HCT116 (cell line): ENCODE measurements at regions not wholly inside any gene's neighbourhood (a gene's known extent, or its start where the extent isn't known, plus 50 kb on each side); places are given as distances from the start of the nearest gene placed in this dataset.

Experiments used
- ATAC-seq: fragments of 200-7000 bp; cut with Tn5 transposase; 2 replicates; pipeline ENCODE4 v1.9.1; 2020; ENCODE audit warnings: mild to moderate bottlenecking, moderate library complexity
- BruUV-seq: library from RNA; stranded (reverse); fragments of 400-500 nt; replicated peaks from 2 replicates; lab custom pipeline; 2021; lab: Mats Ljungman, UMichigan
- CTCF ChIA-PET: fragments of 300-600 bp; sonication (Branson Sonifier 250); formaldehyde crosslinking; loops from one replicate; lab custom pipeline; 2021; ENCODE audit warnings: antibody characterized with exemption; lab: Charles Lee
- POLR2A ChIA-PET: fragments of 300-600, 350-600 bp; sonication (Branson Sonifier 250); formaldehyde crosslinking; loops from one replicate; lab custom pipeline; 2021; ENCODE audit warnings: antibody characterized with exemption; lab: Charles Lee
- RAD21 ChIA-PET, 2 experiments: fragments of 300-600 bp; sonication (Branson Sonifier 250); formaldehyde crosslinking; loops; one replicate each; lab custom pipeline; 2023; ENCODE audit warnings: low total read pairs in 2 of 2; ENCODE audit not compliant: uncharacterized antibody in 2 of 2, unreplicated experiment in 2 of 2, low non-redundant PET in 1 of 2; lab: Charles Lee
- DNase-seq: peaks from one replicate; pipeline ENCODE4 v3.0.0-alpha.2; 2010; ENCODE audit warnings: low read depth, low spot score
- H2AFZ ChIP-seq: fragments of 200-600 bp; shearing (Covaris generic), sonication (generic); 2 replicates; pipeline ENCODE4 v1.6.1; 2017; ENCODE audit warnings: low read depth, mixed run types, mixed read lengths, antibody characterized with exemption, low read length; ENCODE audit not compliant: poor library complexity, severe bottlenecking
- H3K27ac ChIP-seq: 2 replicates; pipeline ENCODE4 v1.5.1; 2012; ENCODE audit warnings: low read depth, low read length
- H3K27me3 ChIP-seq: fragments of 200-600 bp; sonication (generic); 2 replicates; pipeline ENCODE4 v1.6.1; 2016; ENCODE audit warnings: mixed run types, low read length, mixed read lengths; ENCODE audit not compliant: insufficient read depth
- H3K36me3 ChIP-seq, 2 experiments: fragments of 200-500 bp in 1 of 2; fragments of 200-600 bp in 1 of 2; sonication (Bioruptor generic) in 1 of 2; sonication (generic) in 1 of 2; 2 replicates each; pipeline versions ENCODE4 v1.5.1 to v1.6.1; 2014 to 2016; ENCODE audit warnings: low read length in 2 of 2, inconsistent platforms in 1 of 2, mixed read lengths in 1 of 2, mixed run types in 1 of 2; ENCODE audit not compliant: insufficient read depth in 2 of 2, control insufficient read depth in 1 of 2
- H3K4me1 ChIP-seq, 2 experiments: fragments of 200-600 bp in 1 of 2; sonication (generic) in 1 of 2; 2 replicates each; pipeline versions ENCODE4 v1.5.1 to v1.6.1; 2012 to 2017; ENCODE audit warnings: low read length in 2 of 2, inconsistent platforms in 1 of 2, mild to moderate bottlenecking in 1 of 2, mixed read lengths in 1 of 2, mixed run types in 1 of 2, moderate library complexity in 1 of 2; ENCODE audit not compliant: insufficient read depth in 2 of 2, control insufficient read depth in 1 of 2
- H3K4me2 ChIP-seq: fragments of 200-600 bp; sonication (generic); 2 replicates; pipeline ENCODE4 v1.6.1; 2017; ENCODE audit warnings: mixed run types, low read length, mixed read lengths
- H3K4me3 ChIP-seq, 2 experiments: fragments of 200-600 bp in 1 of 2; sonication (generic) in 1 of 2; replicated peaks in 1 of 2; 2 replicates each; pipeline ENCODE4 v1.5.1; 2011 to 2016; ENCODE audit warnings: low read length in 2 of 2, control low read depth in 1 of 2, low read depth in 1 of 2, mild to moderate bottlenecking in 1 of 2, mixed read lengths in 1 of 2, mixed run types in 1 of 2
- H3K79me2 ChIP-seq: fragments of 200-600 bp; sonication (generic); 2 replicates; pipeline ENCODE4 v1.6.1; 2017; ENCODE audit warnings: mild to moderate bottlenecking, mixed run types, low read length, moderate library complexity, mixed read lengths; ENCODE audit not compliant: insufficient read depth
- H3K9ac ChIP-seq: fragments of 200-600 bp; sonication (generic); 2 replicates; pipeline ENCODE4 v1.6.1; 2016; ENCODE audit warnings: low read length, mixed read lengths
- H3K9me2 ChIP-seq: fragments of 200-600 bp; sonication (generic), shearing (Covaris generic); 2 replicates; pipeline ENCODE4 v1.6.1; 2017; ENCODE audit warnings: mixed run types, mild to moderate bottlenecking, moderate library complexity; ENCODE audit not compliant: insufficient read depth
- H3K9me3 ChIP-seq, 2 experiments: fragments of 200-500 bp in 1 of 2; fragments of 200-600 bp in 1 of 2; sonication (Bioruptor generic) in 1 of 2; sonication (generic) in 1 of 2; 2 replicates each; pipeline ENCODE4 v1.6.1; 2014 to 2017; ENCODE audit warnings: low read length in 2 of 2, mixed read lengths in 2 of 2, inconsistent platforms in 1 of 2, low read depth in 1 of 2, mild to moderate bottlenecking in 1 of 2, mixed run types in 1 of 2, moderate library complexity in 1 of 2; ENCODE audit not compliant: control insufficient read depth in 1 of 2, insufficient read depth in 1 of 2
- H4K20me1 ChIP-seq: fragments of 200-600 bp; sonication (generic), shearing (Covaris generic); 2 replicates; pipeline ENCODE4 v1.6.1; 2017; ENCODE audit warnings: mixed run types, mild to moderate bottlenecking, moderate library complexity; ENCODE audit not compliant: insufficient read depth
- CBX3 ChIP-seq: IDR thresholded peaks from 2 replicates; pipeline ENCODE4 v1.6.1; 2012; ENCODE audit warnings: low read depth
- EGR1 ChIP-seq: IDR thresholded peaks from 2 replicates; pipeline ENCODE4 v1.6.1; 2012; ENCODE audit warnings: low read depth
- ELF1 ChIP-seq: IDR thresholded peaks from 2 replicates; pipeline ENCODE4 v1.6.1; 2012; ENCODE audit warnings: low read depth, borderline replicate concordance
- EZH2 ChIP-seq: fragments of 200-600 bp; sonication (generic); IDR thresholded peaks from 2 replicates; pipeline ENCODE4 v1.6.1; 2017; ENCODE audit warnings: antibody characterized with exemption, mixed run types
- EZH2phosphoT487 ChIP-seq: fragments of 200-600 bp; IDR thresholded peaks from 2 replicates; pipeline ENCODE4 v1.6.1; 2018; ENCODE audit warnings: antibody characterized with exemption, borderline replicate concordance
- FOSL1 ChIP-seq: IDR thresholded peaks from 2 replicates; pipeline ENCODE4 v1.6.1; 2012; ENCODE audit warnings: low read depth
- JUND ChIP-seq: IDR thresholded peaks from 2 replicates; pipeline ENCODE4 v1.6.1; 2012
- MAX ChIP-seq: IDR thresholded peaks from 2 replicates; pipeline ENCODE4 v1.6.1; 2012
- POLR2A ChIP-seq: IDR thresholded peaks from 2 replicates; pipeline ENCODE4 v1.7.0; 2011; ENCODE audit warnings: borderline replicate concordance; ENCODE audit not compliant: insufficient read depth, insufficient read length; ENCODE audit errors: extremely low read depth
- RAD21 ChIP-seq: IDR thresholded peaks from 2 replicates; pipeline ENCODE4 v1.6.1; 2012; ENCODE audit warnings: low read depth, mild to moderate bottlenecking
- REST ChIP-seq: IDR thresholded peaks from 2 replicates; pipeline ENCODE4 v1.6.1; 2012; ENCODE audit warnings: low read depth
- SIN3A ChIP-seq: IDR thresholded peaks from 2 replicates; pipeline ENCODE4 v1.6.1; 2012; ENCODE audit warnings: low read depth
- SP1 ChIP-seq: IDR thresholded peaks from 2 replicates; pipeline ENCODE4 v1.6.1; 2012; ENCODE audit warnings: low read depth
- SRF ChIP-seq: IDR thresholded peaks from 2 replicates; pipeline ENCODE4 v1.6.1; 2012; ENCODE audit warnings: low read depth
- TCF7L2 ChIP-seq: IDR thresholded peaks from 2 replicates; pipeline ENCODE4 v1.7.0; 2011; ENCODE audit warnings: borderline replicate concordance, inconsistent platforms; ENCODE audit not compliant: insufficient read depth, insufficient read length; ENCODE audit errors: extremely low read depth
- ZBTB33 ChIP-seq: IDR thresholded peaks from 2 replicates; pipeline ENCODE4 v1.6.1; 2011; ENCODE audit warnings: mild to moderate bottlenecking, low read length, moderate library complexity; ENCODE audit not compliant: insufficient replicate concordance; ENCODE audit errors: extremely low read depth
- ZFX ChIP-seq: fragments of 450-650 bp; IDR thresholded peaks from 2 replicates; pipeline ENCODE4 v1.6.1; 2017
- ZNF274 ChIP-seq: fragments of 200-500 bp; sonication (Bioruptor generic); IDR thresholded peaks from 2 replicates; pipeline ENCODE4 v1.6.1; 2014; ENCODE audit warnings: mild to moderate bottlenecking, low read depth, low read length, inconsistent platforms
- intact Hi-C: fragments of 100-400 bp; cut with micrococcal nuclease; formaldehyde crosslinking; loops from 2 replicates; pipeline ENCODE4 v1.10.0; 2022
- TF ChIP-seq, protein P1 (sequence below), 3 experiments: fragments of 200-600 bp in 1 of 3; sonication (generic) in 1 of 3; IDR thresholded peaks in 2 of 3; conservative IDR thresholded peaks in 1 of 3; 2 replicates each; pipeline ENCODE4 v1.5.1; 2012 to 2017; ENCODE audit warnings: low read depth in 2 of 3, low read length in 2 of 3, antibody characterized with exemption in 1 of 3, borderline replicate concordance in 1 of 3, control low read depth in 1 of 3, mild to moderate bottlenecking in 1 of 3, mixed read lengths in 1 of 3, mixed run types in 1 of 3, moderate library complexity in 1 of 3; ENCODE audit not compliant: insufficient read depth in 1 of 3
- TF ChIP-seq, protein P2 (sequence below): IDR thresholded peaks from 2 replicates; pipeline ENCODE4 v1.6.1; 2012

DNA sequence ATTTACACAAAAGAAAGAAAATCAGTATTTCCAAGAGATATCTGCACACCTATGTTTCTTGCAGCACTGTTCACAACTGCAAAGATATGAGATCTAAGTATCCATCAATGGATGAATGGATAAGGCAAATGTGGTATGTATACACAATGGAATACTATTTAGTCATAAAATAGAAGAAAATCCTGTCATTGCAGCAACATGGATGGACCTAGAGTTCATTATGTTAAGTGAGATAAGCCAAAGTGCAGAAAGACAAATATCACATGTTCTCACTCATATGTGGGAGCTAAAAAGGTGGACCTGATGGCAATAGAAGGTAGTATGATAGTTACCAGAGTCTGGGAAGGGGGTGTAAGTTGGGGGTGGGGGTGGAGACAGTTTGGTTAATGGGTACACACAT lies 1171.6 kb downstream of the SORCS1 start (continued):
- TF ChIP-seq, protein P1, sequence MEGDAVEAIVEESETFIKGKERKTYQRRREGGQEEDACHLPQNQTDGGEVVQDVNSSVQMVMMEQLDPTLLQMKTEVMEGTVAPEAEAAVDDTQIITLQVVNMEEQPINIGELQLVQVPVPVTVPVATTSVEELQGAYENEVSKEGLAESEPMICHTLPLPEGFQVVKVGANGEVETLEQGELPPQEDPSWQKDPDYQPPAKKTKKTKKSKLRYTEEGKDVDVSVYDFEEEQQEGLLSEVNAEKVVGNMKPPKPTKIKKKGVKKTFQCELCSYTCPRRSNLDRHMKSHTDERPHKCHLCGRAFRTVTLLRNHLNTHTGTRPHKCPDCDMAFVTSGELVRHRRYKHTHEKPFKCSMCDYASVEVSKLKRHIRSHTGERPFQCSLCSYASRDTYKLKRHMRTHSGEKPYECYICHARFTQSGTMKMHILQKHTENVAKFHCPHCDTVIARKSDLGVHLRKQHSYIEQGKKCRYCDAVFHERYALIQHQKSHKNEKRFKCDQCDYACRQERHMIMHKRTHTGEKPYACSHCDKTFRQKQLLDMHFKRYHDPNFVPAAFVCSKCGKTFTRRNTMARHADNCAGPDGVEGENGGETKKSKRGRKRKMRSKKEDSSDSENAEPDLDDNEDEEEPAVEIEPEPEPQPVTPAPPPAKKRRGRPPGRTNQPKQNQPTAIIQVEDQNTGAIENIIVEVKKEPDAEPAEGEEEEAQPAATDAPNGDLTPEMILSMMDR (IDR thresholded peaks at IDR 0.05 in 2 of 3, conservative IDR thresholded peaks at IDR 0.05 in 1 of 3; ENCODE audit: borderline replicate concordance in 1 of 3, insufficient read depth in 1 of 3, low read depth in 2 of 3, low read length in 2 of 3) = no peak
- TF ChIP-seq MAX = no peak

- RAD21 ChIA-PET = no interaction called here
- BruUV-seq = no TSS peak
- Histone ChIP-seq H3K27ac (no peak overlapping the region), H3K4me3 (no peak overlapping the region), H3K9me2 (no peaks in the 10 kb centered on the region), H3K9ac (no peak overlapping the region), H3K4me1 (no peaks in the 10 kb centered on the region), H4K20me1 (no peaks in the 10 kb centered on the region), H3K79me2 (no peaks in the 10 kb centered on the region), H3K36me3 (no peaks in the 10 kb centered on the region), H3K9me3 (peaks cover 43 to 57% of the 10 kb centered on the region in 2 experiments; a peak in 3 of 4 replicates), H3K4me2 (no peak overlapping the region), H3K27me3 (no peaks in the 10 kb centered on the region), H2AFZ (no peak overlapping the region)
- DNase-seq (no peak), ATAC-seq (no peak)
- CTCF ChIA-PET = no interaction called here
- POLR2A ChIA-PET = no interaction called here
- TF ChIP-seq TCF7L2 = no peak
- TF ChIP-seq EZH2phosphoT487 = no peak
- no peak for TF ChIP-seq SRF
- TF ChIP-seq EZH2 = no peak
- no peak for TF ChIP-seq SP1
- TF ChIP-seq ZNF274 = no peak
- no peak for TF ChIP-seq JUND
- no peak for TF ChIP-seq CBX3
- TF ChIP-seq FOSL1 = no peak
- TF ChIP-seq POLR2A = no peak
- TF ChIP-seq RAD21 = no peak
- no peak for TF ChIP-seq ZBTB33
- no peak for TF ChIP-seq ELF1
- no peak for TF ChIP-seq REST
- no peak for TF ChIP-seq MAX
- TF ChIP-seq, protein P2, sequence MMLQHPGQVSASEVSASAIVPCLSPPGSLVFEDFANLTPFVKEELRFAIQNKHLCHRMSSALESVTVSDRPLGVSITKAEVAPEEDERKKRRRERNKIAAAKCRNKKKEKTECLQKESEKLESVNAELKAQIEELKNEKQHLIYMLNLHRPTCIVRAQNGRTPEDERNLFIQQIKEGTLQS = no peak
- no peak for TF ChIP-seq EGR1
- no peak for TF ChIP-seq SIN3A
- no peak for TF ChIP-seq ZFX
- intact Hi-C loops = no loop called here
Observed at GRCh38 chr10:105990529-105990928, 1174.0 kb downstream of the SORCS1 start.
